MM.1S (cell line): ENCODE measurements at regions not wholly inside any gene's neighbourhood (a gene's known extent, or its start where the extent isn't known, plus 50 kb on each side); places are given as distances from the start of the nearest gene placed in this dataset.

Experiments used
- DNase-seq: peaks from one replicate; pipeline ENCODE4 v3.0.0-alpha.2; 2015
- H2AFZ ChIP-seq: fragments of 300-600 bp; sonication (generic); 2 replicates; pipeline ENCODE4 v1.6.0; 2016; ENCODE audit warnings: antibody characterized with exemption, low read length
- H3F3A ChIP-seq: fragments of 300-600 bp; sonication (generic); 2 replicates; pipeline ENCODE4 v1.6.1; 2016; ENCODE audit warnings: mild to moderate bottlenecking, antibody characterized with exemption, low read length, moderate library complexity, mixed read lengths; ENCODE audit not compliant: insufficient read depth
- H3K27ac ChIP-seq: fragments of 300-600 bp; sonication (generic); 2 replicates; pipeline ENCODE4 v1.5.1; 2016; ENCODE audit warnings: mild to moderate bottlenecking, low read length
- H3K27me3 ChIP-seq: fragments of 300-600 bp; sonication (generic); replicated peaks from 2 replicates; pipeline ENCODE4 v1.6.0; 2016; ENCODE audit warnings: low read length; ENCODE audit not compliant: insufficient read depth
- H3K36me3 ChIP-seq: fragments of 300-600 bp; sonication (generic); replicated peaks from 2 replicates; pipeline ENCODE4 v1.6.1; 2016; ENCODE audit warnings: mild to moderate bottlenecking, low read length, mixed read lengths; ENCODE audit not compliant: insufficient read depth
- H3K4me1 ChIP-seq: fragments of 300-600 bp; sonication (generic); 2 replicates; pipeline ENCODE4 v1.6.1; 2016; ENCODE audit warnings: low read length, mixed read lengths
- H3K4me2 ChIP-seq: fragments of 300-600 bp; sonication (generic); 2 replicates; pipeline ENCODE4 v1.6.0; 2016; ENCODE audit warnings: low read depth, low read length
- H3K4me3 ChIP-seq: fragments of 300-600 bp; sonication (generic); 2 replicates; pipeline ENCODE4 v1.5.1; 2016; ENCODE audit warnings: low read length, mixed read lengths
- H3K79me2 ChIP-seq: fragments of 300-600 bp; sonication (generic); 2 replicates; pipeline ENCODE4 v1.6.1; 2016; ENCODE audit warnings: mixed run types, low read length, mixed read lengths
- H3K9ac ChIP-seq: fragments of 300-600 bp; sonication (generic); 2 replicates; pipeline ENCODE4 v1.6.1; 2016; ENCODE audit warnings: low read length, mixed read lengths
- H3K9me2 ChIP-seq: fragments of 300-600 bp; sonication (generic); replicated peaks from 2 replicates; pipeline ENCODE4 v1.6.1; 2016; ENCODE audit warnings: mild to moderate bottlenecking, low read length, mixed read lengths; ENCODE audit not compliant: insufficient read depth
- H3K9me3 ChIP-seq: fragments of 300-600 bp; sonication (generic); replicated peaks from 2 replicates; pipeline ENCODE4 v1.6.1; 2016; ENCODE audit warnings: mild to moderate bottlenecking, low read length, mixed read lengths; ENCODE audit not compliant: insufficient read depth
- H4K20me1 ChIP-seq: fragments of 300-600 bp; sonication (generic); 2 replicates; pipeline ENCODE4 v1.6.1; 2016; ENCODE audit warnings: mild to moderate bottlenecking, low read length, moderate library complexity, mixed read lengths; ENCODE audit not compliant: insufficient read depth
- EZH2 ChIP-seq: fragments of 300-600 bp; sonication (generic); optimal IDR thresholded peaks from 2 replicates; pipeline ENCODE3; 2017; ENCODE audit warnings: low read depth, mild to moderate bottlenecking, antibody characterized with exemption, low read length, mixed read lengths
- EZH2phosphoT487 ChIP-seq: fragments of 300-600 bp; sonication (generic); IDR thresholded peaks from 2 replicates; pipeline ENCODE4 v1.6.1; 2018; ENCODE audit warnings: antibody characterized with exemption, low read length
- TF ChIP-seq, protein P1 (sequence below): fragments of 300-600 bp; sonication (generic); IDR thresholded peaks from 2 replicates; pipeline ENCODE4 v1.5.1; 2016; ENCODE audit warnings: antibody characterized with exemption, low read length, mixed read lengths

DNA sequence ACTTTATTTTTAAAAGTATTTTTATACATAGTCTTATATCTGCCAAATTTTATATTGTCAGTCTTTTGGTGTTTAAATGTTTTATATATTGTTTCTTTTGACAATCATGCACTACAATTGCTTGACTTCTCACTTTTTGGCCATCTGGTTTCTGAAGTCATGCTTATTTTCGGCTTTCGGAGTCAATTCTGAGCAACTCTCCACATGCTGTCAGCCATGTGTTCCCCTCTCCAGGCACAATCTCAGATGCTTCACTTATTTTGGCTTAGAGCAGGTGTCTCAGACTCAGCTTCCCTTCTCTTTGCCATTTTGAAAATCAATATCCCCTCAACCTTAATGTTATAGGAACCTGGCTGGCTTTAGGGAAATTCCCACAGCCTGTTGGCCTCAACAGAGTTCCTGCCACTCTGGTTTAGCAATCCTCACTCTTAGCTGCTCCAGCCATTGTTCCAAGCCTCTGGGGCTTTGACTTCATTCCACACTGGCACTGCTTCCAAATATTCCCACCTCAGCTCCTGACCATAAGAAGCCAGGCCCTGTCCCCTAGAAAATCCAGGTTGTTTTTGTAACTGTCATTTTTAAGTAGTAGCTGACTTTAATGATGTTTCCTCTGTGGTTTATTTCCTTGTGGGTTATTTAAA, 125.5 kb upstream of the FAR2 start:
- no peaks in the 10 kb centered on the region for H3F3A ChIP-seq
- H3K4me3 ChIP-seq = no peak overlapping the region
- TF ChIP-seq, protein P1, sequence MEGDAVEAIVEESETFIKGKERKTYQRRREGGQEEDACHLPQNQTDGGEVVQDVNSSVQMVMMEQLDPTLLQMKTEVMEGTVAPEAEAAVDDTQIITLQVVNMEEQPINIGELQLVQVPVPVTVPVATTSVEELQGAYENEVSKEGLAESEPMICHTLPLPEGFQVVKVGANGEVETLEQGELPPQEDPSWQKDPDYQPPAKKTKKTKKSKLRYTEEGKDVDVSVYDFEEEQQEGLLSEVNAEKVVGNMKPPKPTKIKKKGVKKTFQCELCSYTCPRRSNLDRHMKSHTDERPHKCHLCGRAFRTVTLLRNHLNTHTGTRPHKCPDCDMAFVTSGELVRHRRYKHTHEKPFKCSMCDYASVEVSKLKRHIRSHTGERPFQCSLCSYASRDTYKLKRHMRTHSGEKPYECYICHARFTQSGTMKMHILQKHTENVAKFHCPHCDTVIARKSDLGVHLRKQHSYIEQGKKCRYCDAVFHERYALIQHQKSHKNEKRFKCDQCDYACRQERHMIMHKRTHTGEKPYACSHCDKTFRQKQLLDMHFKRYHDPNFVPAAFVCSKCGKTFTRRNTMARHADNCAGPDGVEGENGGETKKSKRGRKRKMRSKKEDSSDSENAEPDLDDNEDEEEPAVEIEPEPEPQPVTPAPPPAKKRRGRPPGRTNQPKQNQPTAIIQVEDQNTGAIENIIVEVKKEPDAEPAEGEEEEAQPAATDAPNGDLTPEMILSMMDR = no peak
- no peak overlapping the region for H2AFZ ChIP-seq
- no peaks in the 10 kb centered on the region for H3K27me3 ChIP-seq
- H3K4me1 ChIP-seq = no peaks in the 10 kb centered on the region
- H3K4me2 ChIP-seq = no peak overlapping the region
- H3K79me2 ChIP-seq = no peaks in the 10 kb centered on the region
- H3K36me3 ChIP-seq = no peaks in the 10 kb centered on the region
- H3K27ac ChIP-seq = no peak overlapping the region
- no peak for DNase-seq
- H3K9ac ChIP-seq = no peak overlapping the region
- no peaks in the 10 kb centered on the region for H3K9me2 ChIP-seq
- no peaks in the 10 kb centered on the region for H4K20me1 ChIP-seq
- H3K9me3 ChIP-seq = no peaks in the 10 kb centered on the region

DNA sequence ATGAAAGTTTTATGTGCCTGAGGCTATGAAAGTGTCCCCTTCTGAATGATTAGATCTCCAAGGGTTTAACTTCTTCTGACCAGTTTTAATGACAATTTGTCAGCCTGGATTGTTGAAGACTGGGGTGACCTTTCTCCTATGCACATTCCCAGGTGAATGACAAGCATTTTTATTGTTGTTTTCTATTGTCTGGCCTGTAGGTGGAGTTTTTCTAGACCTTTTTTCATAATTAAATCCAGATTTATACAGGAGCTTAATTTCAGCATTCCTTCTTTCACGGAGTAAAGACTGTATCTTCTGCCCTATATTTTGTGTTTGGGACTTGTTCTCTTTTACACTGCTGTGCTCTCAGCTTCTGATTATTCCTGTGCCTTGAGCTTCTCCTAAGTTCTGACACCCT, 125.0 kb upstream of the FAR2 start:
- Histone ChIP-seq H3K9ac (no peak overlapping the region), H4K20me1 (no peaks in the 10 kb centered on the region), H3F3A (no peaks in the 10 kb centered on the region), H2AFZ (no peak overlapping the region), H3K27me3 (no peaks in the 10 kb centered on the region), H3K4me3 (no peak overlapping the region), H3K36me3 (no peaks in the 10 kb centered on the region), H3K9me2 (no peaks in the 10 kb centered on the region), H3K9me3 (no peaks in the 10 kb centered on the region), H3K4me1 (no peaks in the 10 kb centered on the region), H3K27ac (no peak overlapping the region), H3K4me2 (no peak overlapping the region), H3K79me2 (no peaks in the 10 kb centered on the region)
- TF ChIP-seq, protein P1 = peak; percentile 22; the same call in 1 of the 2 replicates
- TF ChIP-seq EZH2 = no peak
- DNase-seq = no peak

DNA sequence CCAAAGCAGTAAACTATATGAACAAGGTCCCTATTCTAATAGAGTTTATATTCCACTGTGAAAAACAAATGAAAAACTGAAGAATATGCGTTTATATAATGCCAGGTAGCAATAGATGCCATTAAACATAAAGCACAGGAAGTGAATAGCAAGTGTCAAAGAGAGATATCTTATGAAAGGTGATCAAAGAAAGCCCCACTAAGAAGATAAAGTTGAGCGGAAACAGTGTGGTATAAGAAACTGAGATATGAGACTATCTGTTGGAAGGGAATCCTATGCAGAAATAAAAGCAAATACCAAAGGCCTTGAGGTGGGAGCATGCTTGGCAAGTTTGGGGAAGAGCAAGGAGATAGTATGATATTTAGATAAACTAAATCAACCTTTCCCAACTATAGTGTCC, 123.1 kb upstream of the FAR2 start:
- H3K27me3 ChIP-seq = no peaks in the 10 kb centered on the region
- H2AFZ ChIP-seq = no peak overlapping the region
- H3K4me2 ChIP-seq = no peak overlapping the region

More for the DNA sequence above, 123.1 kb upstream of the FAR2 start:
- Histone ChIP-seq H3K36me3 (no peaks in the 10 kb centered on the region), H3K79me2 (no peaks in the 10 kb centered on the region), H3F3A (no peaks in the 10 kb centered on the region), H3K4me1 (no peaks in the 10 kb centered on the region), H3K9me2 (no peaks in the 10 kb centered on the region), H3K9me3 (no peaks in the 10 kb centered on the region), H3K27ac (no peak overlapping the region), H4K20me1 (no peaks in the 10 kb centered on the region), H3K9ac (no peak overlapping the region), H3K4me3 (no peak overlapping the region)
- TF ChIP-seq EZH2phosphoT487 = no peak
- TF ChIP-seq EZH2 = no peak
- TF ChIP-seq, protein P1 = no peak
- DNase-seq = no peak
